Spinal cord (tissue), 9 donors: ENCODE measurements at regions not wholly inside any gene's neighbourhood (a gene's known extent, or its start where the extent isn't known, plus 50 kb on each side); places are given as distances from the start of the nearest gene placed in this dataset.

Experiments used
- DNase-seq, 6 donors: peaks; one replicate each; pipeline versions ENCODE4 v3.0.0 to v3.0.0-alpha.2; 2013 to 2015; ENCODE audit warnings: low spot score in 6 of 6, low read depth in 4 of 6
- H3K27ac ChIP-seq: one replicate; pipeline ENCODE4 v1.5.1; 2013; ENCODE audit warnings: low read depth, low read length, control low read depth
- H3K27me3 ChIP-seq: one replicate; pipeline ENCODE4 v1.6.1; 2013; ENCODE audit warnings: low read length; ENCODE audit not compliant: control insufficient read depth, insufficient read depth
- H3K36me3 ChIP-seq: one replicate; pipeline ENCODE4 v1.6.1; 2013; ENCODE audit warnings: low read length; ENCODE audit not compliant: control insufficient read depth, insufficient read depth
- H3K4me1 ChIP-seq: one replicate; pipeline ENCODE4 v1.6.1; 2013; ENCODE audit warnings: low read length; ENCODE audit not compliant: control insufficient read depth, insufficient read depth
- H3K4me3 ChIP-seq: one replicate; pipeline ENCODE4 v1.5.1; 2013; ENCODE audit warnings: low read depth, low read length, control low read depth
- H3K9me3 ChIP-seq: one replicate; pipeline ENCODE4 v1.6.1; 2013; ENCODE audit warnings: low read length; ENCODE audit not compliant: control insufficient read depth, insufficient read depth
- WGBS: methylation state at CpG from one replicate; pipeline ENCODE4 v1.1.5; 2013; ENCODE audit warnings: missing lambda C conversion rate; ENCODE audit not compliant: insufficient coverage; 5-methylcytosine and 5-hydroxymethylcytosine counted together
- donor health status: healthy.

GRCh38 chr19:30881281-30881680, 468.0 kb downstream of the TSHZ3 start:
- no peaks in the 10 kb centered on the region for H3K36me3 ChIP-seq
- no peaks in the 10 kb centered on the region for H3K9me3 ChIP-seq
- H3K4me3 ChIP-seq, result no peak overlapping the region
- H3K4me1 ChIP-seq, result peaks cover 15% of the 10 kb centered on the region
- DNase-seq, result no peak
- H3K27me3 ChIP-seq, result no peaks in the 10 kb centered on the region
- WGBS, result 83% methylated on average over 6 of the region's 7 CpGs
- H3K27ac ChIP-seq, result no peak overlapping the region

GRCh38 chr19:30880551-30880950, 468.7 kb downstream of the TSHZ3 start:
- WGBS, result 55% methylated on average over 2 of the region's 4 CpGs

GRCh38 chr19:30880151-30880550, 469.1 kb downstream of the TSHZ3 start:
- Histone ChIP-seq H3K27ac (no peak overlapping the region), H3K4me1 (peaks cover 15% of the 10 kb centered on the region), H3K36me3 (no peaks in the 10 kb centered on the region), H3K4me3 (no peak overlapping the region), H3K9me3 (no peaks in the 10 kb centered on the region), H3K27me3 (no peaks in the 10 kb centered on the region)
- no peak for DNase-seq
- 89% methylated on average over 3 of the region's 4 CpGs for WGBS

More at GRCh38 chr19:30880551-30880950, 468.7 kb downstream of the TSHZ3 start:
- no peaks in the 10 kb centered on the region for H3K9me3 ChIP-seq
- H3K27ac ChIP-seq, result no peak overlapping the region
- no peaks in the 10 kb centered on the region for H3K27me3 ChIP-seq
- peaks cover 15% of the 10 kb centered on the region for H3K4me1 ChIP-seq
- no peak for DNase-seq
- no peaks in the 10 kb centered on the region for H3K36me3 ChIP-seq
- H3K4me3 ChIP-seq, result no peak overlapping the region

GRCh38 chr19:30879736-30880135, 469.5 kb downstream of the TSHZ3 start:
- Histone ChIP-seq H3K27me3 (no peaks in the 10 kb centered on the region), H3K4me1 (peaks cover 15% of the 10 kb centered on the region), H3K9me3 (no peaks in the 10 kb centered on the region), H3K36me3 (no peaks in the 10 kb centered on the region), H3K27ac (no peak overlapping the region), H3K4me3 (no peak overlapping the region)
- WGBS, result 100% methylated on average over 2 of the region's 3 CpGs
- no peak for DNase-seq

- no peak for DNase-seq
- H3K27ac ChIP-seq, result no peak overlapping the region
- H3K4me1 ChIP-seq, result peaks cover 15% of the 10 kb centered on the region
- H3K4me3 ChIP-seq, result no peak overlapping the region
- H3K27me3 ChIP-seq, result no peaks in the 10 kb centered on the region
- H3K36me3 ChIP-seq, result no peaks in the 10 kb centered on the region
- no peaks in the 10 kb centered on the region for H3K9me3 ChIP-seq
- no CpG with 5 or more reads among the region's 3 CpGs for WGBS
These were observed 470.0 kb downstream of the TSHZ3 start for GRCh38 chr19:30879225-30879624.

- Histone ChIP-seq H3K27me3 (no peaks in the 10 kb centered on the region), H3K27ac (no peak overlapping the region), H3K36me3 (no peaks in the 10 kb centered on the region), H3K4me1 (peaks cover 14% of the 10 kb centered on the region), H3K9me3 (no peaks in the 10 kb centered on the region), H3K4me3 (no peak overlapping the region)
- 86% methylated on average over 2 of the region's 3 CpGs for WGBS
- no peak for DNase-seq
These were observed 470.7 kb downstream of the TSHZ3 start for GRCh38 chr19:30878495-30878894.

GRCh38 chr19:30877661-30878113, 471.5 kb downstream of the TSHZ3 start:
- peak in 1 of 6 donors; percentile 8 for DNase-seq
- Histone ChIP-seq H3K4me3 (no peak overlapping the region), H3K27ac (no peak overlapping the region), H3K36me3 (no peaks in the 10 kb centered on the region), H3K27me3 (no peaks in the 10 kb centered on the region), H3K9me3 (no peaks in the 10 kb centered on the region), H3K4me1 (peaks cover 8% of the 10 kb centered on the region)
- WGBS, result 64% methylated on average over 2 of the region's 4 CpGs

- H3K4me1 ChIP-seq, result no peaks in the 10 kb centered on the region
- H3K4me3 ChIP-seq, result no peak overlapping the region
- no peaks in the 10 kb centered on the region for H3K27me3 ChIP-seq
- no peaks in the 10 kb centered on the region for H3K9me3 ChIP-seq
- WGBS, result no CpG with 5 or more reads among the region's 1 CpG
- H3K27ac ChIP-seq, result no peak overlapping the region
- H3K36me3 ChIP-seq, result no peaks in the 10 kb centered on the region
- no peak for DNase-seq
These were observed 475.5 kb downstream of the TSHZ3 start for GRCh38 chr19:30873691-30874090.

GRCh38 chr19:30873003-30873402, 476.2 kb downstream of the TSHZ3 start:
- Histone ChIP-seq H3K4me1 (no peaks in the 10 kb centered on the region), H3K36me3 (no peaks in the 10 kb centered on the region), H3K27me3 (no peaks in the 10 kb centered on the region), H3K9me3 (no peaks in the 10 kb centered on the region), H3K4me3 (no peak overlapping the region), H3K27ac (no peak overlapping the region)
- no peak for DNase-seq
- 89% methylated on average over 1 of the region's 2 CpGs for whole genome bisulfite sequencing

GRCh38 chr19:30871979-30872378, 477.3 kb downstream of the TSHZ3 start:
- 76% methylated on average over 3 of the region's 4 CpGs for WGBS
- Histone ChIP-seq H3K27me3 (no peaks in the 10 kb centered on the region), H3K36me3 (no peaks in the 10 kb centered on the region), H3K4me3 (no peak overlapping the region), H3K4me1 (no peaks in the 10 kb centered on the region), H3K27ac (no peak overlapping the region), H3K9me3 (no peaks in the 10 kb centered on the region)
- no peak for DNase-seq
